ENCODE measurements at regions not wholly inside any gene's neighbourhood (a gene's known extent, or its start where the extent isn't known, plus 50 kb on each side); places are given as distances from the start of the nearest gene placed in this dataset.
"Not testable (repeated sequence)": the region's sequence is repeated elsewhere in the genome, so short reads cannot be mapped to it uniquely, and the experiment has no call there.

DNA sequence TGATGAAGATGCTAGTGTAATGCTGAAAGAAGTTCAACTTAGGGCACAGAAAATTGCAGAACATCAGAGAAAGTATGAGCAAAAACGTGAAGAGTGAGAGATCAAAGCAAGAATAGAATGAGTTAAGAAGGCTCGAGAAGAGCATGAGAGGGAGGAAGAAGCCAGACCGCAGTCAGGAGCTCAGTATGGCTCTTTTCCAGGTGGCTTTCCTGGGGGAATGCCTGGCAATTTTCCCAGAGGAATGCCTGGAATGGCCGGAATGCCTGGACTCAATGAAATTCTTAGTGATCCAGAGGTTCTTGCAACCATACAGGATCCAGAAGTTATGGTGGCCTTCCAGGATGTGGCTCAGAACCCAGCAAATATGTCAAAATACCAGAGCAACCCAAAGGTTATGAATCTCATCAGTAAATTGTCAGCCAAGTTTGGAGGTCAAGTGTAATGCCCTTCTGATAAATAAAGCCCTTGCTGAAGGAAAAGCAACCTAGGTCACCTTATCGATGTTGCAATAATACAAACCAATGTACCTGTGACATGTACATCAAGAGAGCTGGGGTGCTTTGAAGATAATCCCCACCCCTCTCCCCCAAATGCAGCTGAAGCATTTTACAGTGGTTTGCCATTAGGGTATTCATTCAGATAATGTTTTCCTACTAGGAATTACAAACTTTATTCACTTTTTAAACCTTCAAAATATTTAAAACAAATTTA is 277.9 kb downstream of the LPIN1 start:
- TF ChIP-seq, protein P1, sequence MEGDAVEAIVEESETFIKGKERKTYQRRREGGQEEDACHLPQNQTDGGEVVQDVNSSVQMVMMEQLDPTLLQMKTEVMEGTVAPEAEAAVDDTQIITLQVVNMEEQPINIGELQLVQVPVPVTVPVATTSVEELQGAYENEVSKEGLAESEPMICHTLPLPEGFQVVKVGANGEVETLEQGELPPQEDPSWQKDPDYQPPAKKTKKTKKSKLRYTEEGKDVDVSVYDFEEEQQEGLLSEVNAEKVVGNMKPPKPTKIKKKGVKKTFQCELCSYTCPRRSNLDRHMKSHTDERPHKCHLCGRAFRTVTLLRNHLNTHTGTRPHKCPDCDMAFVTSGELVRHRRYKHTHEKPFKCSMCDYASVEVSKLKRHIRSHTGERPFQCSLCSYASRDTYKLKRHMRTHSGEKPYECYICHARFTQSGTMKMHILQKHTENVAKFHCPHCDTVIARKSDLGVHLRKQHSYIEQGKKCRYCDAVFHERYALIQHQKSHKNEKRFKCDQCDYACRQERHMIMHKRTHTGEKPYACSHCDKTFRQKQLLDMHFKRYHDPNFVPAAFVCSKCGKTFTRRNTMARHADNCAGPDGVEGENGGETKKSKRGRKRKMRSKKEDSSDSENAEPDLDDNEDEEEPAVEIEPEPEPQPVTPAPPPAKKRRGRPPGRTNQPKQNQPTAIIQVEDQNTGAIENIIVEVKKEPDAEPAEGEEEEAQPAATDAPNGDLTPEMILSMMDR (IDR thresholded peaks at IDR 0.05) = not testable (repeated sequence)
- TF ChIP-seq POLR2A (IDR thresholded peaks at IDR 0.05) = not testable (repeated sequence)
